Osteocyte (in vitro differentiated cells): ENCODE measurements at regions not wholly inside any gene's neighbourhood (a gene's known extent, or its start where the extent isn't known, plus 50 kb on each side); places are given as distances from the start of the nearest gene placed in this dataset.
"Not testable (repeated sequence)": the region's sequence is repeated elsewhere in the genome, so short reads cannot be mapped to it uniquely, and the experiment has no call there.

Experiments used
- DNase-seq: peaks from one replicate; pipeline ENCODE4 v3.0.0; 2021; ENCODE audit warnings: mixed read lengths; ENCODE audit not compliant: unreplicated experiment; ENCODE audit errors: extremely low spot score
- H3K27ac Mint-ChIP-seq: one replicate; pipeline ENCODE4 v1.8.0; 2021; ENCODE audit warnings: mild to moderate bottlenecking, mixed read lengths; ENCODE audit not compliant: unreplicated experiment
- H3K27me3 Mint-ChIP-seq: one replicate; pipeline ENCODE4 v1.8.0; 2021; ENCODE audit warnings: mixed read lengths; ENCODE audit not compliant: unreplicated experiment
- H3K36me3 Mint-ChIP-seq: one replicate; pipeline ENCODE4 v1.8.0; 2021; ENCODE audit warnings: mixed read lengths; ENCODE audit not compliant: unreplicated experiment
- H3K4me1 Mint-ChIP-seq: one replicate; pipeline ENCODE4 v1.8.0; 2021; ENCODE audit warnings: mixed read lengths; ENCODE audit not compliant: unreplicated experiment
- H3K4me3 Mint-ChIP-seq: one replicate; pipeline ENCODE4 v1.8.0; 2021; ENCODE audit warnings: mild to moderate bottlenecking, moderate library complexity, mixed read lengths; ENCODE audit not compliant: unreplicated experiment
- H3K9me3 Mint-ChIP-seq: one replicate; pipeline ENCODE4 v1.8.0; 2021; ENCODE audit warnings: mixed read lengths; ENCODE audit not compliant: unreplicated experiment
- CTCF ChIP-seq: fragments of 200-600 bp; sonication (generic); IDR thresholded peaks from 2 replicates; pipeline ENCODE4 v1.5.0; 2021; ENCODE audit warnings: antibody characterized with exemption, mild to moderate bottlenecking, moderate library complexity

DNA sequence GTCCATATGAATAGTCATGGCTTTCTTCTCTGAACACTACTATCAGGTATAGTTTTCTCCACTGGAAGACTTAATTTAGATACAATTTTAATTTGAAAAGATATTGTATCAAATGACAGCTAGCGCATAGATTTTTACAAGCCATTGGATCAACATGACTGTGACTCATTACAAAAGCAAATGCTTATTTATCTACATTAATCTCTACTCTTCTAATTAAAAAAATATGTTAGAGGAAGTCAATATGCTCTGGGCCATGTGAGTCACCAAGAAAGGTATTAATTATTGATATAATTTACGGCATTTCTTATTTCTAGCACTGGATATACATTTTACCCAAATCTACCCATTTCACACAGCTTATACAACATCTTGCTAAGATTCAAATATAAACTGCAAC, 800.3 kb upstream of the GBE1 start:
- Mint-ChIP-seq H3K27ac (no peak overlapping the region), H3K4me1 (no peaks in the 10 kb centered on the region), H3K27me3 (no peaks in the 10 kb centered on the region), H3K4me3 (no peak overlapping the region), H3K9me3 (no peaks in the 10 kb centered on the region), H3K36me3 (no peaks in the 10 kb centered on the region)
- no peak for DNase-seq
- TF ChIP-seq CTCF = no peak

- no peak for TF ChIP-seq CTCF
- Mint-ChIP-seq H3K4me1 (no peaks in the 10 kb centered on the region), H3K9me3 (no peaks in the 10 kb centered on the region), H3K27me3 (no peaks in the 10 kb centered on the region), H3K27ac (no peak overlapping the region), H3K4me3 (no peak overlapping the region), H3K36me3 (no peaks in the 10 kb centered on the region)
- DNase-seq = no peak
Observed at GRCh38 chr3:82558081-82558480, 796.6 kb upstream of the GBE1 start.

- Mint-ChIP-seq H3K4me1 (no peaks in the 10 kb centered on the region), H3K4me3 (no peak overlapping the region), H3K27me3 (no peaks in the 10 kb centered on the region), H3K9me3 (no peaks in the 10 kb centered on the region), H3K36me3 (no peaks in the 10 kb centered on the region), H3K27ac (no peak overlapping the region)
- DNase-seq = no peak
- TF ChIP-seq CTCF = no peak
Observed at GRCh38 chr3:82556113-82556512, 794.7 kb upstream of the GBE1 start.

- H3K9me3 Mint-ChIP-seq, H3K27ac Mint-ChIP-seq, H3K4me3 Mint-ChIP-seq, H3K36me3 Mint-ChIP-seq, H3K27me3 Mint-ChIP-seq, DNase-seq, H3K4me1 Mint-ChIP-seq: not testable (repeated sequence)
Observed at GRCh38 chr3:82542556-82542955, 781.1 kb upstream of the GBE1 start.

GRCh38 chr3:82521657-82522056, 760.2 kb upstream of the GBE1 start:
- Mint-ChIP-seq H3K4me3 (no peak overlapping the region), H3K36me3 (no peaks in the 10 kb centered on the region), H3K4me1 (no peaks in the 10 kb centered on the region), H3K9me3 (no peaks in the 10 kb centered on the region), H3K27me3 (peaks cover 3% of the 10 kb centered on the region), H3K27ac (no peak overlapping the region)
- no peak for DNase-seq
- no peak for TF ChIP-seq CTCF

DNA sequence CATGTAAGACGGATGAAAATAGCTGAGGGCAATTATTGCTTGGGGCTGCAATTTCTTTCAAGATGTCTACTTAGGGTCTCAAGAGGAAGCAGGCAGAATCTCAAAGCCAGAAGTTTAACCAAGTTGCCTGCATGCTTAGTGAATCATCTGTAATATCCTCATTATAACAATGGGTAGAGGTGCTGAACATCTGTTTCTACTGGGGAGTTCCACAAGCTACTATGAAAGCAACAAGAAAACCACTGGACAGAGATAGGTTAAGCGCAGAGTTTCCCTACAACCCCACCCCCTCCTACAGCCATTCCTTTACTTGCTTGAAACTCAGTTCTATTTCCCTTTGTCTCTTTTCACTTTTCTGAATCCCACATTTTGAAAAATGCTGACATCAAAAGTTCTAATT, 759.4 kb upstream of the GBE1 start:
- no peak for TF ChIP-seq CTCF
- no peak overlapping the region for H3K4me3 Mint-ChIP-seq
- no peak for DNase-seq
- no peak overlapping the region for H3K27ac Mint-ChIP-seq
- H3K4me1 Mint-ChIP-seq = no peaks in the 10 kb centered on the region
- H3K9me3 Mint-ChIP-seq = no peaks in the 10 kb centered on the region
- no peaks in the 10 kb centered on the region for H3K36me3 Mint-ChIP-seq
- H3K27me3 Mint-ChIP-seq = peaks cover 2% of the 10 kb centered on the region
